GM18907 (cell line): ENCODE measurements at regions not wholly inside any gene's neighbourhood (a gene's known extent, or its start where the extent isn't known, plus 50 kb on each side); places are given as distances from the start of the nearest gene placed in this dataset.
"Not testable (repeated sequence)": the region's sequence is repeated elsewhere in the genome, so short reads cannot be mapped to it uniquely, and the experiment has no call there.

ENCODE experiments used
- ATAC-seq: cut with Tn5 transposase; IDR thresholded peaks from one replicate; pipeline ENCODE4 v1.9.1; 2021; ENCODE audit warnings: mild to moderate bottlenecking, moderate library complexity; ENCODE audit not compliant: unreplicated experiment

DNA sequence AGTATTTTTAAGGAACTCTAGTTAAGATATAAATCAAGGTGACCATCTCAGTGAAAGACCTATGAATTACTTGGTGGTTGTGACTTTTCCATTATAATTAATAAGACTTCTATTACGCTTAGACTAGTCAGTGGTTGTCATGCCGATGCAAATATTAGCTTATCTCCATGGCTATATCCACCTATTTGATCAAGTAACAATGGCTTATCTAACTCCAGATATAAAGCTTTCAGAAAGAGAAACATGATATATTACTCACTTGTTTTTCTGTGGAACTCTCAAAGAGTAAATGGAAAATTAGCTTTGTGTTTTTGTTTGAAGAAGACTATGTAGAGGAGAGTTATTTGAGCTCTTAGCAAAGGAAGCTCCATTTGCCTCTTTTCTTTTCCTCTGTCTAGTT, 323.8 kb upstream of the DCN start:
- no peak for ATAC-seq

DNA sequence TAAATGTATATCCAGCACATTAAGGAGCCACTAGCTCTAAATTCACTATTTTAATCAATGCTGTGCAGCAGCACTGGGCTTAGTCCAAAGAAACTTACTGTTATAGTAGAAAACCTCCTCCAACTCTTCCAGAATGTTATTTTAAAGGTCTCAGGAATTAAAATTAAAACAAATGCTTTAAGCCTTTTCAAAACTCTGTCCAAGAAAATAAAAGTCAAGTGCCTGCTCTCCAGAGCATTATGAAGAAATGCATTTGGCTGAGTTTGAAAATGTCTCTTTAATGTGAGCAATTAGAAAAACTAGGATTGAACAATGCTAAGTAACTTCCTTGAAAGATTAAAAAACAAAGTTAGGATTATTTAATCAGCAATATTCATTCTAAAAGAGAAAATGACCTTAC, 322.4 kb upstream of the DCN start:
- no peak for ATAC-seq

DNA sequence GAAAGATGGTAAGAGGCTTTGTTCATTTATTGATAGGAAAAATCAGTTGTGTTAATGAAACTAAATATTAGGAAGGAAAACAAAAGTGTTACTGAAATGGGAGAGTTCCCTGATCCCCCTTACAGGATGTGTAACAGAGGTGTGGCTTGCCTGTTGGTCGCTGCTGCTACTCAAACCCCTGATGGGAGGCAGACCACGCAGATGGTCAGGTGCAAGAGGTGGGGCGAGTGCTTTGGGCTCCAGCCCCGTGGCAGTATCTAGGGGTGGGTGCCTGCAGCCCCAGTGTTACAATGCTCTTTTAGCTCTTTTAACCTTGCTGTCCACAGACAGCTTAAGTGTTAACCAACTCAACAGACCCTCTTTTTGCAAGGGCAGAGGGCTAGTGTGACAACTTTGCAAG, 319.6 kb upstream of the DCN start:
- no peak for ATAC-seq

DNA sequence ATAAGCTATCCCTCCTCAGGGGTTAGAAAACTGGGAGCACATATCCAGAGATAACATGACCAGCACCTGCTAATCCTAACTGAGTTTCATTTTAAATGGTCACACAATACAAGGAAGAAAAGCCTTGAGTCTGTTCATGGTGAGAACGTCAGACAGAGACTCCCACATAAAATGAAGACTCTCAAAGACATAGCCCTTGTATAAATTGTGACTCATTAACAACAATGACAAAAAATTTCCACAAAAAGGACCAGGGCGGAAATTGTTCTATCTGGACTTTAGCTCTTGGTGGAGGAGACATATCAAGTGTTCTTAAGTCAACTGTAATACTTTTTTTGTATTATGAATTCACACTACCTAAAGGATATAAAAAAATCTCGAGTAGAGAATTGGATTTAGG, 313.7 kb upstream of the DCN start:
- no peak for ATAC-seq

DNA sequence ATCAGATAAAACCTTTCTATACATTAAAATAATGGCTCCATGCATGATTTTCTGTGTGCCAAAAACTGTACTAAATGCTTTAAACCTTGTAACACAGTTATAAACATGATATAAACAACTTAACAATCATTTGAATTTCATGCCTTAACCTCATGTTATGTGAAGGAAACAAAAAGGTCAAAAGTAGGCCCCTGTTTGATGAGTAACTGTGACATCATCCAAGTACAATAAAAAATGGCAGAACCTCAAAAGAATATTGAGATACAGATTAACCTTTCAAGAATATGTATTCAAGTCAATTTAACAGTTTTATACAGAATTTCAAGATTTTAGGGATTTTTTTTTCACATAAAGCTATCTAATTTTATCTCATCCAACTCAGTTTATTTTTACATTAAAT, 310.7 kb upstream of the DCN start:
- ATAC-seq: no peak

DNA sequence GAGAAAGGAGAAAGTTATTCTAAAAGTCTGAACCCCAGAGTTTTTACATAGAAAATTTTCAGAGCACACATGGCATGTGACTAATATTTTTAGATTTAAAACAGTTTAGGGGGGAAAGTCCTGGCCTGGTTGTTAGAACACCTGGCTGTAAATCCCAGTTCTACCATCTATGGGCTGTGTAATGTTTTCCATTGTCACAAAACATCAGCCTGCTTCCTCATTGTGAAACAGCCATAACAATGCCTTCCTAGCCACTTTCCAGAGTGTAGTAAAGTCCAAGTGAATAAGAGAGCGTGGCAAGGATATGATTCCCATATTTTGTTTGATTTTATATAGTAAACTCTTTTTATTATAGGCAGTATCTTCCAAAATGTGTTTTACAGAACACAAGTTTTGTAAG, 310.0 kb upstream of the DCN start:
- ATAC-seq: no peak

DNA sequence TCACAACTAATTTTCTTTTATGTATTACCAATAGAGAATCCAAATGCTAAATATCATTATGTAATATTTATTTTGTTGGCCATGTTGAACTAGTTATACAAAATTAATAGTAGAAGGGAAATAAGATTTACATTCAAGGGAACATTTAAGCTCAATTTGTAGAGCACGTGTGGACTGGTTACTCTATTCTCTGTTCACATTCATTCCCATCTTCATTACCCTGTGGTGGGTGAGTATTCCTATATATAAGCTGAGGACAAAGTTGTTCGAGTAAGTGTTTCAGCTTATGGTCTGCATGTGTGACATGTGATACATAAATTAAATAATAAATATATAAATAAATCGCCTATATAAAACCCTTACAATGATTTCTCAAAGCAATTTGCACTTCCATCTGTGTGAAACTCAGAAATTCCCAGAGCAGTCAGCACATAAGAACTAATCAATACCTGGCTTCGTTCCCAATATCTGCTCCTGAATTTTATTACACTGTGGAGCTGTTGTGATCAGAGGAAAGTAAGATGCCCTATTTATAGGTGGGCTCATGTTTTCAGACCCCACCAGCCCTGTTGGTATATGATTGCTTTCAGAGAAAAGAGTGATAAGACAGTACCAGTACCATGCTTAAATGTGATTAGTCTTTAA, 308.2 kb upstream of the DCN start:
- no peak for ATAC-seq

DNA sequence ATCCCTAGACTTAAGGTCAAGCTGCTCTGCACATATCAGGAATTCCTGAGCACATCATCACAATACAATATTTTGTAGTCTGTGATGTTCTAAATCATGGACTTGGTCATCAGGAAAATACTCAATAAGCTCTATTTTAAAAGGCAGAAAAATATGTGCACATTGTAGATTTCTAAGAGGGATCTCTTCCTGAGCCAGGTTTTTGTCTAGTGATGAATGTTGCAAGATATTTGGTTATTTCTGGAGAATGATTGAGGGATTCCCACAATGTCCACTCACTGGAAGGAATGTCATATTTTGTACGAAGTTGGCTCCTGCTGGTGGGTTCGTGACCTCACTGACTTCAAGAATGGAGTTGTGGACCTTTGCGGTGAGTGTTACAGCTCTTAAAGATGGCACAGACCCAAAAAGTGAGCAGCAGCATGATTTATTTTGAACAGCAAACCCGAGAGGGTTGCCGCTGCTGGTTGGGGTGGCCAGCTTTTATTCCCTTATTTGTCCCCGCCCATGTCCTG, 300.9 kb upstream of the DCN start:
- no peak for ATAC-seq

DNA sequence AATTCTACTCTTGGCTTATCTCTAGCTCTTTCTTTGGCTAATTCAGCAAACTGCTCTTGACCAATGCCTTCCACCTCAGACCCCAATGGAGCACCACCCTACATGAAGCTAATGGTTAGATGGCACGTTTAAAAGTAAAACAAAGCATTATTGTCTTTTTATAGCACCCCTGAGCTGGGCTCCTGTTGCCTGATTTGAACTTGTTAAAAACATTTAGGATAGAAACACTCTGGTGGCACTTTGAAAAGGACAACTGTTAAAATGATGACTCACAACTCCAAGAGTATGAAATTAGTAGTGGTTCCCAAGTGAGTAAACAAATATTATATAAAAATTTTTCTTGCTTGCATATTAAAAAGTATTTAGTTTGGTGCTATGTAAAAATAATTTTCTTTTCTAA, 299.6 kb upstream of the DCN start:
- no peak for ATAC-seq

DNA sequence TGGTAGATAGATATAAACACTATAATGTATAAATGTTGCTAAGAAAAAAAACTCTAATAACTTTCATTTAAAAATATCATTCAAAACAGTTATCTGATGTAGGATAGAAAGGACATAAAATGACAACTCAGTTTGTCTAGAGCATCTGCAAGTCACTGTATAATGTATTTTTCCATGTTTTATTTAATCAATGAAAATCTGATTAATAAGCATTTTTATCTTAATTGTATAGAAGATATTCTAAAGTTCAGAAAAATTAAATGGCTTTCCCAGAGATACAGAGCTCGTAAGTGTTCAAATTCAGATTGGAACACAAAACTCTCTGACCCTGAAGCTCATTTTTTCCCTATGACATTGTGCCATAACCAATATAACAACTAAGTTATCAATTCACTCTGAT, 295.9 kb upstream of the DCN start:
- no peak for ATAC-seq

DNA sequence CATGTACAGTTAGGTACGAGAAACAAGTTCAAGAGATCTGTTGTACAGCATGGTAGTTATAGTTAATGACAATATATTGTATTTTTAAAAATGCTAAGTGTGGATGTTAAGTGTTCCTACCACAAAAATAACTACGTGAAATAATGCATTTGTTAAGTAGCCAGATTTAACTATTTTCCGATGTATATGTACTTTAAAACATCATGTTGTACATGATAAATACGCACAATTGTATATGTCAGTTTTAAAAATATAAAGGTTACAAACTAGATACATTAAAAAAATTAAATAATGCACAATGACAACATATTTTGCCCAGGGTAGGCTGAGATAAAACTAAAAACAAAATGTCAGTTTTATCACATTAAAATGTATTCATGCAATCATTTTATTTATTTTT, 285.1 kb upstream of the DCN start:
- ATAC-seq: no peak

DNA sequence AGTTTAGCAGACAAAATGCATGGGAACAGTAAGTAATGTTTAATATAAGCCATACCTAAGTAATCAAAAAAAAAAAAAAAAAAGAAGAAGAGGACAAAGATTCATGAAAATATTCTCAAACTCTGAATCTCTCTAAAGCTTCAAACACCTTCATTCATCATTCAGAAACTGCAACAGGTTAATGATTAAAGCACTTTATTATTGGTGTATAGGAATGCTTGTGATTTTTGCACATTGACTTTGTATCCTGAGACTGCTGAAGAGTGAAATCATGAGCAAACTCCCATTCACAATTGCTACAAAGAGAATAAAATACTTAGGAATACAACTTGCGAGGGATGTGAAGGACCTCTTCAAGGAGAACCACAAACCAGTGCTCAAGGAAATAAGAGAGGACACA, 278.4 kb upstream of the DCN start:
- no peak for ATAC-seq

DNA sequence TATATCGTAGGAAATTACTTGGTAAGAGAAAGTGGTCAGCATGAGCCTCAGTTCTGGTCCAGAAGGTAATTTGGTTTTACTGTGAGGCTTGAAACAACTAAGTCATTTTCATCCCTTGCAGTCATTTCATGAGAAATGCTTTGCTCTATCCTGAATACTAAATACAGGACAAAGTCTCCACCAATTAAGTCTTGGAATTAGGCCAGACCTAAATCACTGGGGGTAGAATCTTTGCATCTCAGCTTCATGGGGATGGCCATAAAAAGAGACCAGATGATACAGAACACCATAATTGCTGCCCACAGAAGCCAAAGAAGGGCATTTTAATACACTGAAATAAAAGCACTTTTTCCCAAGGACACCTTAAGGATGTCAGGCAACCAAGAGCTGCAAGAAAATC, 277.9 kb upstream of the DCN start:
- ATAC-seq: no peak

DNA sequence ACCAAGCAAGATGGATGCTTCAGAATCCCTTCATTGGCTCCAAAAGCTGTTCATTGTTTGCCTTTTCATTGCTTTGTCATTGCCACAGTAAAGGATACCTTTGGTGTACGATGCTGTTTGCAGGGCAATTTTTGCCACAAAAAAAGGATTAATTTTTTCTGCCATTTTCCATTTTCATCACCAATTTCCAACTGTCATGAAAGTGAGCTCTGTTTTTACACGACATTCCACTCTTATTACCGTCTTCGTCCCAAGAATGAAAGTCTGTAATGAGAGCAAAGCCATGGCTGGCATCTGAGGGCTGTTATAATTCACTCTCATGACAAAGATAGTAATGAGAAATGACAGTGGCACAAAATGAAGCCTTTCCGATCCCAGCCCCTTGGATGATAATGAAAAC, 272.7 kb upstream of the DCN start:
- ATAC-seq: no peak

DNA sequence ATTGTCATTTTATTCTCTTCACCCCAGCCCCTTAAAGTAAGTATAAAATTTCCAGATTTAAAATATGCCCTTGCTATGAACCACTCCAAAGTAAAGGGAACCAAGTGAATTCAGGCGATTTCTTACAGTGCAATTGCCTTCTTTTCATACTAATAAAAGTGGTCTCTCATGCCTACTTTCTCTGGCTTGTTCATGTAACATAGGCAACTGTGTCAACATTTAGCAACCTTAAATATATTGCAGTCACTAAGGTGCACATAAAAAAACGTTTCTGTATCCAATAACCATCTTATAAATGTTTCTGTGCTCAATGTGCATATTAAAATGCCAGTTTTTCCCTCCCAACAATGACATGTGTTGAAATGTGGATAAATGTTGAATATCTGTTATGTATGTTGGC, 271.6 kb upstream of the DCN start:
- ATAC-seq: no peak

DNA sequence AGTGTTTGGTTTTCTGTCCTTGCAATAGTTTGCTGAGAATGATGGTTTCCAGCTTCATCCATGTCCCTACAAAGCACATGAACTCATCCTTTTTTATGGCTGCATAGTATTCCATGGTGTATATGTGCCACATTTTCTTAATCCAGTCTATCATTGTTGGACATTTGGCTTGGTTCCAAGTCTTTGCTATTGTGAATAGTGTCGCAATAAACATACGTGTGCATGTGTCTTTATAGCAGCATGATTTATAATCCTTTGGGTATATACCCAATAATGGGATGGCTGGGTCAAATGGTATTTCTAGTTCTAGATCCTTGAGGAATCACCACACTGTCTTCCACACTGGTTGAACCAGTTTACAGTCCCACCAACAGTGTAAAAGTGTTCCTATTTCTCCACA, 269.8 kb upstream of the DCN start:
- not testable (repeated sequence) for ATAC-seq

DNA sequence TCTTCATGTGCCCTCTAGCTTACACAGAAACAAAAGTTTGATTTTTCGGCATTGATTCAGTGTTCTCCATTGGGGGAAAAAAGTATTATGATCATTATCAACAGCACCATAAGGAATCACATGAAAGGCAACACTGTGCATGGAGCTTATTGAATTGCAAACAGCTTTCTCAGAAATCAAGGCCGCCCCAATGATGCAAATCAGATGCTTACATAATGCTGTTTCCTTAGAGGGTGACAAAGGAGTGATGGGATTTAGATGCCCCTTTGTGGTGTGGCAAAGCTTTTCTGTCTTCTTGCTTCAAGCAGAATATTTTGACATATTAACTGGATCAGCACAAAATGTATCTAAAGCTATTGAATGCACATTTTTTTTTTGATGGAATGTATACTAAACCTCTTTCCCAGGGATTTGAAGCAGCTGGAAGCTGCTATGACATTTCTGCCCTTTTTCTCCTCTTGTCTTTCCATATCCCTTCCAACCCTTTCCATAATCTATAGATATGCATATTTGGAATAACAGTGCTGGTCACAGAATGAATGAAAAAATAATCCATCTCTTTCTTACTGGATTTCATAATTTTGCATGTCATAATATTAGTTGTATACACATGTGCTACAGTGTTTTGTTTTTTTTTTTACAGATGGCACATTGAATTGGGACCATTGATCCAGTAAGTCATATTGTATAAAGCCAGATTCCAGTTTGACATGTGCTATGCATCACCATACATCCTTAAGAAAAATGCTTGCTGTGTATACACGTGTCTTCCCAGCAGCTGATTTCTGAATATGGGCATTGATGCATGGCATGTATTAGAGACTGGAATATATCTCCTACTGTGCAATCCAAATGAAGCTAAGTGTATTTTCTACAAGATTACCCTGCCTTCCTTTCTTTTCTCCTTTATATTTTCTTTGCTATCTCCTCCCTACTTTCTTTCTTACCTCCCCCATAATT, 259.7 kb upstream of the DCN start:
- ATAC-seq: no peak

DNA sequence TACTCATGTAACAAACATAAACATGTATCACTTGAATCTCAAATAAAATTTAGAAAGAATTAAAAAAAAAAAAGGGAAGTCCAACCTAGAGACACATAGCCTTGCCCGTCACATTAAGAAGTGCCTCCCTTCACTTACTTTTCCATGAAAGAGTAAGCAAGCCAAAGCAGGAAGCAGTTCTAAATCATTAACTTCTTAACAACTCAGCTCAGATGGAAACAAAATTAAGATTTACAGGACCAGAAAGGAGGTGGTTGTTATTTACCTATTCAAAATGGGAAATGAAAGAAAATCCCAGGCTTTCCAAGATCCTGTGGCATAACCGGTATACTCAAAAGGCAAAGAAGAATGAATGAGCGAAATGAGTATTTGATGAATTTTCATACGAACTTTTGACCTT, 258.6 kb upstream of the DCN start:
- ATAC-seq: no peak

DNA sequence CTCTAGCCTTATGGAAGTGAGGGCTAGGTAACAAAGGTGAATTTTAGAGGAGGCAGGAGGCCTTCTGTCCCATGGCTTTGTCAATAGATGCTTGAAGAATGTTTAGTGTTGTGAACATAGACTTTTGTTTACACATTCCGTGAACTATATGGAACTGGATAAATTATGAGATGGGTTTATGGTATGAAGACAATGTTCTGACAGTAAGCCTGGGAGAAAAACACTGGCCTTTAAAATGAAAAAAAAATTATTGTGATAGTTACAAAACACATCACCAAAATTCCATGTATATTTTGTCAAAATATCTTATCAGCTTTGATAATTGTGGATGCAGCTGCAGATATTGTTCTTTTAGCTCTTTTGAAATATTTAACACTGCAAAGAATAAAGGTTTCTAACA, 251.5 kb upstream of the DCN start:
- ATAC-seq: no peak

DNA sequence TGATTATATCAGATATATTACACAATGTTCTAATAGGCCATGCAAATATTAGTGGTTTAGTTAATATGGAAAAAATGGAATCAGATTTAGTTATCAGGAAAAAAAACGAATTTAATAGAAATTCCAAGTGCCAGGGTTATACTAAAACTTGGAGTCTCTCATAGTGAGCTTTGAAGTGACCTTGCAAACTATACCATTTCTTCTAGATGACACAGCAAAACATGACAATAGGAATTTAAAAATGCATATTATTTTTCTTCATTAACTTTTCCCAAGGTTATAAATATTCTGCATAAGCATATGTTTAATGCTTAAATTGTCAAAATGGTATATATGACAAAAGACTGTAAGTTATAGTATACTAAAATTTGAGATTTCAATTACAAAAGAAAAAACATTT, 250.1 kb upstream of the DCN start:
- ATAC-seq: no peak

DNA sequence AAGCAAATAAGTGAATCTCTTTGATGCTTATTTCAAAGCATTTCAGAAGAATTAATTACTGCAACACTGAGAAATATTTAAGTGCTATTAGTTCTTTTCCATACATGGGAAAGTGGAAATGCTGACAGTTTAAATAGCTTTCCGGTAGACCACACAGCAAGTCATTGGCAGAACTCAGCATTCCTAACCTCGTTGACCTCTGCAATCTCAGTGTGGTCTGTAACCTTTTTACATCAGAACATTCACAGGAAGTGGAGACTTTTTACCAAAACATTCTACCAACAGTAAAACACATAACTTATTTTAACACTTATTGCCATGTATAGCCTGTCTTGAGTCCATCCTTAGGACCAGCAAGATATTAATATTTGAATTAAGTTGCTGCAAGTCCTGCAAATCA, 249.5 kb upstream of the DCN start:
- no peak for ATAC-seq

DNA sequence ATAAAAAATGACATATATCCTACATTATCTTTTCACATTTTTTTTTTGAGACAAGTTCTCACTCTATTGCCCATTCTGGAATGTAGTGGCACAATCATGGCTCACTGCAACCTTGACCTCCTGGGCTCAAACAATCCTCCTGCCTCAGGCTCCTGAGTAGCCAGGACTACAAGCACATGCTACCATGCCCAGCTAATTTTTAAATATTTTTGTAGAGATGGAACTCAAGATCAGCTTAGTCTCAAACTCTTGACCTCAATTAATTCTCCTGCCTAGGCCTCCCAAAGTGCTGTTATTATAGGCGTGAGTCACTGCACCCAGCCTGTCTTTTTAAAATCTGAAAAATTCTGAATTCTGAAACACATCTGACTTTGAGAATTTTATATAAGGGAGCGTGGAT, 241.9 kb upstream of the DCN start:
- ATAC-seq: no peak
